DOHH2 (cell line): ENCODE measurements at regions not wholly inside any gene's neighbourhood (a gene's known extent, or its start where the extent isn't known, plus 50 kb on each side); places are given as distances from the start of the nearest gene placed in this dataset.

Experiments
- H3F3A ChIP-seq: fragments of 200-600 bp; sonication (generic), shearing (Covaris generic); 2 replicates; pipeline ENCODE4 v1.6.0; 2016; ENCODE audit warnings: antibody characterized with exemption, mild to moderate bottlenecking; ENCODE audit not compliant: control insufficient read depth, insufficient read depth
- H3K27ac ChIP-seq: fragments of 200-600 bp; sonication (generic); 2 replicates; pipeline ENCODE4 v1.5.1; 2014; ENCODE audit warnings: low read depth, mild to moderate bottlenecking, low read length, moderate library complexity
- H3K27me3 ChIP-seq: fragments of 200-600 bp; sonication (generic); 2 replicates; pipeline ENCODE4 v1.6.1; 2014; ENCODE audit warnings: mild to moderate bottlenecking, low read length, mixed read lengths; ENCODE audit not compliant: control insufficient read depth
- H3K36me3 ChIP-seq: fragments of 200-600 bp; sonication (generic); 2 replicates; pipeline ENCODE4 v1.6.1; 2014; ENCODE audit warnings: mild to moderate bottlenecking, low read length, moderate library complexity, mixed read lengths; ENCODE audit not compliant: control insufficient read depth
- H3K4me1 ChIP-seq: fragments of 200-600 bp; sonication (generic); 2 replicates; pipeline ENCODE4 v1.6.1; 2014; ENCODE audit warnings: mild to moderate bottlenecking, low read length, mixed read lengths; ENCODE audit not compliant: control insufficient read depth
- H3K4me2 ChIP-seq: fragments of 200-600 bp; sonication (generic); 2 replicates; pipeline ENCODE4 v1.6.0; 2014; ENCODE audit warnings: mild to moderate bottlenecking, low read length, moderate library complexity
- H3K4me3 ChIP-seq: fragments of 200-600 bp; sonication (generic); 2 replicates; pipeline ENCODE4 v1.5.1; 2014; ENCODE audit warnings: mild to moderate bottlenecking, low read length, mixed read lengths
- H3K79me2 ChIP-seq: fragments of 200-600 bp; sonication (generic); 2 replicates; pipeline ENCODE4 v1.6.1; 2014; ENCODE audit warnings: mild to moderate bottlenecking, low read length, mixed read lengths; ENCODE audit not compliant: control insufficient read depth
- H3K9me2 ChIP-seq: fragments of 200-600 bp; sonication (generic); replicated peaks from 2 replicates; pipeline ENCODE4 v1.6.1; 2014; ENCODE audit warnings: mild to moderate bottlenecking, low read length, mixed read lengths; ENCODE audit not compliant: control insufficient read depth
- H3K9me3 ChIP-seq: fragments of 200-600 bp; sonication (generic); 2 replicates; pipeline ENCODE4 v1.6.1; 2014; ENCODE audit warnings: antibody characterized with exemption, low read length, mixed read lengths; ENCODE audit not compliant: control insufficient read depth, insufficient read depth
- H4K20me1 ChIP-seq: fragments of 200-600 bp; sonication (generic); 2 replicates; pipeline ENCODE4 v1.6.0; 2014; ENCODE audit warnings: low read depth, mild to moderate bottlenecking, antibody characterized with exemption, low read length, moderate library complexity; ENCODE audit not compliant: control insufficient read depth, insufficient read depth
- EZH2phosphoT487 ChIP-seq: fragments of 200-600 bp; sonication (generic); IDR thresholded peaks from 2 replicates; pipeline ENCODE4 v1.6.1; 2017; ENCODE audit warnings: borderline replicate concordance, mild to moderate bottlenecking, antibody characterized with exemption, low read length, moderate library complexity, mixed read lengths
- TF ChIP-seq, protein P1 (sequence below): fragments of 200-600 bp; sonication (generic); IDR thresholded peaks from one replicate; pipeline ENCODE4 v1.5.1; 2014; ENCODE audit warnings: antibody characterized with exemption, mild to moderate bottlenecking, low read depth, low read length; ENCODE audit not compliant: poor library complexity, severe bottlenecking

DNA sequence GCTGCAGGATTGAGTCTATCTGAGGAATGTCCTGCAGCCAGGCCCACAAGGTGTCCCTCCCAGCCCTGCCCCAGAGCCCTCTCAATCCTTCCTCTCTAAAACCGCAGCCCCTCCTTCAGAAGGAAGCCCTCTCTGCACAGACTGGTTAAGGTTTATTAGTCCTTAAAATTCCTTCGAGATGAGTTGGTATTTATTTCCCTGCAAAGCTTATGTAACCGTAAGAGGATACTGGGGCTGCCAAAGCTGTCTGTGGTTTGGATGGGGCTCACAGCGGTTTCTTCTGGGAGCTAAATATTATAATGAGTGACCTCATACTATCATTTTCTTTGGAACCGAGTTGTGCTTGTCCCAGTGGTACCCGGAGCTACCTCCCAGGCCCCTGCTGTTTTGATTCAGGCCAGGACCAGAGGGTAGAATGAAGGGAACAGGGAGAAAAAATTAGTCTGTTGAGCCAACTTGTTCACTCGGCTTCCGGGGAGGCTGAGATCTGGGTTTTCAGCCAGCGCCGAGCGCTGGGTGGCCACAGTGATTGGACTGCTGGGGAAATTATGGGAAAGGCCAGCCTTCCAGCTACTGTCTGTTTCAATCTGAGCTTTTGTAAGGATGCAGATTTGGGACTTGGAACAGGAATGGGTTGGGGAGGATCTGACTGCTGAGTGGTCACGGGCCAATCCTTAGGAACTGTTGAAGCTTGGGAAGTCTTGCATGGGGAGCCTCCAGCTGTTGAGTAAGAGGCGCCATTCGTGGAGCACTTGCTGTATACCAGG lies 107.5 kb downstream of the NDFIP1 start:
- peaks cover 7% of the 10 kb centered on the region for H3K27me3 ChIP-seq
- H3K79me2 ChIP-seq = no peaks in the 10 kb centered on the region
- no peak overlapping the region for H3K27ac ChIP-seq
- H3K36me3 ChIP-seq = no peaks in the 10 kb centered on the region
- H3K4me3 ChIP-seq = no peak overlapping the region
- H3F3A ChIP-seq = no peaks in the 10 kb centered on the region
- no peaks in the 10 kb centered on the region for H4K20me1 ChIP-seq
- no peaks in the 10 kb centered on the region for H3K4me1 ChIP-seq
- no peaks in the 10 kb centered on the region for H3K9me3 ChIP-seq
- no peak overlapping the region for H3K4me2 ChIP-seq
- no peaks in the 10 kb centered on the region for H3K9me2 ChIP-seq
- no peak for TF ChIP-seq EZH2phosphoT487
- TF ChIP-seq, protein P1, sequence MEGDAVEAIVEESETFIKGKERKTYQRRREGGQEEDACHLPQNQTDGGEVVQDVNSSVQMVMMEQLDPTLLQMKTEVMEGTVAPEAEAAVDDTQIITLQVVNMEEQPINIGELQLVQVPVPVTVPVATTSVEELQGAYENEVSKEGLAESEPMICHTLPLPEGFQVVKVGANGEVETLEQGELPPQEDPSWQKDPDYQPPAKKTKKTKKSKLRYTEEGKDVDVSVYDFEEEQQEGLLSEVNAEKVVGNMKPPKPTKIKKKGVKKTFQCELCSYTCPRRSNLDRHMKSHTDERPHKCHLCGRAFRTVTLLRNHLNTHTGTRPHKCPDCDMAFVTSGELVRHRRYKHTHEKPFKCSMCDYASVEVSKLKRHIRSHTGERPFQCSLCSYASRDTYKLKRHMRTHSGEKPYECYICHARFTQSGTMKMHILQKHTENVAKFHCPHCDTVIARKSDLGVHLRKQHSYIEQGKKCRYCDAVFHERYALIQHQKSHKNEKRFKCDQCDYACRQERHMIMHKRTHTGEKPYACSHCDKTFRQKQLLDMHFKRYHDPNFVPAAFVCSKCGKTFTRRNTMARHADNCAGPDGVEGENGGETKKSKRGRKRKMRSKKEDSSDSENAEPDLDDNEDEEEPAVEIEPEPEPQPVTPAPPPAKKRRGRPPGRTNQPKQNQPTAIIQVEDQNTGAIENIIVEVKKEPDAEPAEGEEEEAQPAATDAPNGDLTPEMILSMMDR = no peak

DNA sequence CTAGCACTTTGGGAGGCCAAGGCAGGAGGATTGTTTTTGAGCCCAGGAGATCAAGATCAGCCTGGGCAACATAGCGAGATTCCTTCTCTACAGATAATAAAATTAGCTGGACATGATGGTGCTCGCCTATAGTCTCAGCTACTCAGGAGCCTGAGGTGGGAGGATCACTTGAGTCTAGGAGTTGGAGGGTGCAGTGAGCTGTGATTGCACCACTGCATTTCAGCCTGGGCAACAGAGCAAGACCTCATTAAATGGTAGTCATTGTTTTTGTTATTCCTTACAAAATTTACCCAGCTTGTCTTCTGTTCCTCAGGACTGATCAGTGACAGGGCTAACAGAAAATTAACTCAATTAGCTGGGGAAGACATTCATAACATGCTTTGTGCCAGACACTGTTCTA lies 104.5 kb downstream of the NDFIP1 start:
- Histone ChIP-seq H3K27me3 (0 out of 2 replicates have a peak, but pooled peaks cover 5% of the 10 kb centered on the region), H3K36me3 (no peaks in the 10 kb centered on the region), H3F3A (no peaks in the 10 kb centered on the region), H3K4me2 (no peak overlapping the region), H3K79me2 (no peaks in the 10 kb centered on the region), H4K20me1 (no peaks in the 10 kb centered on the region), H3K27ac (no peak overlapping the region), H3K9me3 (no peaks in the 10 kb centered on the region), H3K4me3 (no peak overlapping the region), H3K9me2 (no peaks in the 10 kb centered on the region), H3K4me1 (no peaks in the 10 kb centered on the region)
- TF ChIP-seq, protein P1 = no peak
- no peak for TF ChIP-seq EZH2phosphoT487

DNA sequence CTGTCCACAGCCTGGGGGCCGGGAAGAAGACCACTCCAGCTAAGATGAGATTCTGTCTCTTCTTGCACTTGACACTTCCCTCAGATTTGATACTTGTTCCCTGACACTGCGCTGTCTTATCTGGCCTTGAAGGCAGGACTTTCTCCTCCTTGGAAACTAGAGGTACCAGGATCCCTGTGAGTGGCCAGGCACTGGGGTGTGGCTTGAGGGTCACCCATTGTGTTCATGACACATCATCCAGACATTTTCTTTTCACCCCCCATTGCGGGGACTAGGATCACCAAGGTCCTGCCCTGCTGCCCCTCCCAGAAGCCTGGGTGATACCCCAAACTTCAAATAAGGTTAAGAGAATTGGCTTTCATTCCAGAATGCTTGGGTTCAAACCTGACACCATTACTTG lies 103.3 kb downstream of the NDFIP1 start:
- no peak overlapping the region for H3K4me2 ChIP-seq
- H4K20me1 ChIP-seq = no peaks in the 10 kb centered on the region
- no peaks in the 10 kb centered on the region for H3K4me1 ChIP-seq
- H3K36me3 ChIP-seq = no peaks in the 10 kb centered on the region
- no peak overlapping the region for H3K4me3 ChIP-seq
- no peak overlapping the region for H3K27ac ChIP-seq
- H3K27me3 ChIP-seq = 0 out of 2 replicates have a peak, but pooled peaks cover 4% of the 10 kb centered on the region
- no peaks in the 10 kb centered on the region for H3K9me2 ChIP-seq
- H3F3A ChIP-seq = no peaks in the 10 kb centered on the region
- H3K79me2 ChIP-seq = no peaks in the 10 kb centered on the region
- no peaks in the 10 kb centered on the region for H3K9me3 ChIP-seq
- TF ChIP-seq, protein P1 = no peak
- no peak for TF ChIP-seq EZH2phosphoT487
